GM12878 (cell line): ENCODE measurements at regions not wholly inside any gene's neighbourhood (a gene's known extent, or its start where the extent isn't known, plus 50 kb on each side); places are given as distances from the start of the nearest gene placed in this dataset.

Experiments
- ATAC-seq: fragments of 200-7000 bp; cut with Tn5 transposase; 3 replicates; pipeline ENCODE4 v1.9.1; 2020; ENCODE audit warnings: mild to moderate bottlenecking, moderate library complexity
- BruUV-seq: library from RNA; stranded (reverse); fragments of 400-500 nt; replicated peaks from 2 replicates; lab custom pipeline; 2021; lab: Mats Ljungman, UMichigan
- CTCF ChIA-PET: fragments of 300-600 bp; sonication (Branson Sonifier 250); formaldehyde crosslinking; extraction: SDS; loops from one replicate; lab custom pipeline; 2021; ENCODE audit warnings: inconsistent platforms; lab: Yijun Ruan, JAX
- POLR2A ChIA-PET: fragments of 350-600 bp; formaldehyde crosslinking; extraction: SDS; loops from one replicate; lab custom pipeline; 2021; ENCODE audit warnings: inconsistent platforms; lab: Charles Lee
- RAD21 ChIA-PET: fragments of 300-600 bp; sonication (Branson Sonifier 250); formaldehyde crosslinking; loops from one replicate; lab custom pipeline; 2023; ENCODE audit warnings: antibody characterized with exemption; ENCODE audit not compliant: unreplicated experiment; lab: Charles Lee
- SMC1A ChIA-PET: fragments of 300-600 bp; sonication (Branson Sonifier 250); formaldehyde crosslinking; loops from one replicate; lab custom pipeline; 2023; ENCODE audit not compliant: unreplicated experiment, uncharacterized antibody; lab: Charles Lee
- DNase-seq: peaks from one replicate; pipeline ENCODE4 v3.0.0-alpha.2; 2011; ENCODE audit warnings: low read depth, low spot score
- FAIRE-seq: peaks from 3 replicates; lab custom pipeline; 2011; peaks lifted over from hg19 to GRCh38; lab: Jason Lieb, UNC
- H2AFZ ChIP-seq: 2 replicates; pipeline ENCODE4 v1.6.0; 2011; ENCODE audit warnings: low read depth, low read length, control low read depth; ENCODE audit not compliant: control insufficient read depth
- H3K27ac ChIP-seq: 2 replicates; pipeline ENCODE4 v1.5.1; 2011; ENCODE audit warnings: control low read depth; ENCODE audit not compliant: control insufficient read depth, insufficient read depth
- H3K27me3 ChIP-seq, 2 experiments: replicated peaks in 1 of 2; 2 replicates each; pipeline versions ENCODE4 v1.6.0 to v1.6.1; 2011; ENCODE audit warnings: low read length in 1 of 2; ENCODE audit not compliant: control insufficient read depth in 2 of 2, insufficient read depth in 2 of 2
- H3K36me3 ChIP-seq, 2 experiments: 2 replicates each; pipeline ENCODE4 v1.5.1; 2011; ENCODE audit warnings: low read length in 1 of 2; ENCODE audit not compliant: control insufficient read depth in 2 of 2, insufficient read depth in 2 of 2
- H3K4me1 ChIP-seq: 2 replicates; pipeline ENCODE4 v1.6.1; 2011; ENCODE audit warnings: mild to moderate bottlenecking, low read length, moderate library complexity, mixed read lengths; ENCODE audit not compliant: control insufficient read depth, insufficient read depth
- H3K4me2 ChIP-seq: 2 replicates; pipeline ENCODE4 v1.6.0; 2011; ENCODE audit warnings: control low read depth; ENCODE audit not compliant: control insufficient read depth, insufficient read depth
- H3K4me3 ChIP-seq: fragments of 200-600 bp; sonication (generic); 2 replicates; pipeline ENCODE4 v1.5.1; 2016
- H3K79me2 ChIP-seq: 2 replicates; pipeline ENCODE4 v1.6.0; 2011; ENCODE audit warnings: low read length; ENCODE audit not compliant: control insufficient read depth, insufficient read depth
- H3K9ac ChIP-seq: 2 replicates; pipeline ENCODE4 v1.8.0; 2011; ENCODE audit warnings: low read length, control low read depth, mixed read lengths; ENCODE audit not compliant: control insufficient read depth, insufficient read depth
- H3K9me3 ChIP-seq: replicated peaks from 3 replicates; pipeline ENCODE4 v1.5.1; 2011; ENCODE audit warnings: mild to moderate bottlenecking, low read length; ENCODE audit not compliant: control insufficient read depth, insufficient read depth
- H4K20me1 ChIP-seq: 2 replicates; pipeline ENCODE4 v1.6.0; 2011; ENCODE audit not compliant: control insufficient read depth, insufficient read depth
- ASH2L ChIP-seq: fragments of 300-600, 200-600 bp; sonication (generic); IDR thresholded peaks from 2 replicates; pipeline ENCODE4 v1.6.1; 2017; ENCODE audit warnings: low read depth, mild to moderate bottlenecking, borderline replicate concordance
- EGR1 ChIP-seq, 2 experiments: IDR thresholded peaks; 1 replicate in 1 of 2; 2 replicates in 1 of 2; pipeline ENCODE4 v1.6.1; 2011 to 2012; ENCODE audit warnings: low read depth in 2 of 2, low read length in 2 of 2, borderline replicate concordance in 1 of 2, mild to moderate bottlenecking in 1 of 2, moderate library complexity in 1 of 2
- KAT2A ChIP-seq: conservative IDR thresholded peaks from 2 replicates; pipeline ENCODE4 v1.6.1; 2011; ENCODE audit warnings: low read depth, low read length; ENCODE audit not compliant: control insufficient read depth
- MXI1 ChIP-seq: fragments of 150-350 bp; IDR thresholded peaks from 2 replicates; pipeline ENCODE4 v1.6.1; 2011; ENCODE audit warnings: low read depth, mild to moderate bottlenecking, inconsistent platforms, low read length, improper control_type of control experiment
- NFYB ChIP-seq: IDR thresholded peaks from 2 replicates; pipeline ENCODE4 v1.6.1; 2011; ENCODE audit warnings: low read depth, mild to moderate bottlenecking, low read length, improper control_type of control experiment, moderate library complexity; ENCODE audit not compliant: insufficient read depth
- POLR2A ChIP-seq: IDR thresholded peaks from 2 replicates; pipeline ENCODE4 v1.6.1; 2011; ENCODE audit warnings: low read depth, mild to moderate bottlenecking, low read length
- RBBP5 ChIP-seq: fragments of 200-600 bp; sonication (generic); conservative IDR thresholded peaks from 2 replicates; pipeline ENCODE4 v1.6.1; 2016
- SMAD1 ChIP-seq: fragments of 450-650 bp; IDR thresholded peaks from 2 replicates; pipeline ENCODE4 v1.6.1; 2018; ENCODE audit warnings: mild to moderate bottlenecking, low read depth; ENCODE audit not compliant: partially characterized antibody
- SPI1 ChIP-seq: IDR thresholded peaks from 2 replicates; pipeline ENCODE4 v1.6.1; 2011; ENCODE audit warnings: low read depth, mild to moderate bottlenecking, low read length, moderate library complexity, borderline replicate concordance; ENCODE audit not compliant: insufficient read depth
- SREBF2 ChIP-seq: IDR thresholded peaks from 2 replicates; pipeline ENCODE4 v1.6.1; 2012; ENCODE audit warnings: mild to moderate bottlenecking, low read length
- TAF1 ChIP-seq: IDR thresholded peaks from 2 replicates; pipeline ENCODE4 v1.6.1; 2011; ENCODE audit warnings: mild to moderate bottlenecking, low read depth, low read length, borderline replicate concordance
- TARDBP ChIP-seq: IDR thresholded peaks from 2 replicates; pipeline ENCODE4 v1.6.1; 2016; ENCODE audit warnings: borderline replicate concordance
- TBL1XR1 ChIP-seq: IDR thresholded peaks from 2 replicates; pipeline ENCODE4 v1.6.1; 2012; ENCODE audit warnings: low read depth, low read length, improper control_type of control experiment
- YY1 ChIP-seq: IDR thresholded peaks from 2 replicates; pipeline ENCODE4 v1.6.1; 2011; ENCODE audit warnings: low read depth, mild to moderate bottlenecking, low read length
- ZNF207 ChIP-seq: fragments of 450-650 bp; IDR thresholded peaks from 2 replicates; pipeline ENCODE4 v1.6.1; 2014; ENCODE audit warnings: antibody characterized with exemption, mild to moderate bottlenecking, borderline replicate concordance
- ZZZ3 ChIP-seq: IDR thresholded peaks from 2 replicates; pipeline ENCODE4 v1.6.1; 2011; ENCODE audit warnings: low read depth; ENCODE audit not compliant: control insufficient read depth, insufficient read length
- WGBS: methylation state at CpG from one replicate; pipeline ENCODE4 v1.1.6; 2016; ENCODE audit warnings: low lambda C conversion rate; ENCODE audit not compliant: insufficient replicate concordance, insufficient coverage; ENCODE audit errors: missing lambda C conversion rate; 5-methylcytosine and 5-hydroxymethylcytosine counted together
- in situ Hi-C: fragments of 300-500 bp; cut with MboI; formaldehyde crosslinking; loops from 9 replicates; pipeline ENCODE4 v1.14.3; 2018; ENCODE audit warnings: mixed read lengths
- intact Hi-C: fragments of 100-400 bp; cut with micrococcal nuclease; formaldehyde crosslinking; loops from one replicate; pipeline ENCODE4 v1.14.2; 2022; ENCODE audit not compliant: unreplicated experiment
- TF ChIP-seq, protein P1 (sequence below): IDR thresholded peaks from 2 replicates; pipeline ENCODE4 v1.6.1; 2012; ENCODE audit warnings: low read depth, low read length, improper control_type of control experiment
- TF ChIP-seq, protein P2 (sequence below): IDR thresholded peaks from 2 replicates; pipeline ENCODE4 v1.6.1; 2011; ENCODE audit warnings: mild to moderate bottlenecking, low read depth, low read length, moderate library complexity; ENCODE audit not compliant: insufficient replicate concordance
- TF ChIP-seq, protein P3 (sequence below): fragments of 450-650 bp; formaldehyde crosslinking; IDR thresholded peaks from 2 replicates; pipeline ENCODE4 v1.4.0; 2022; ENCODE audit warnings: mild to moderate bottlenecking, moderate library complexity
- TF ChIP-seq, protein P4 (sequence below): fragments of 450-650 bp; IDR thresholded peaks from 2 replicates; pipeline ENCODE4 v1.6.1; 2014; ENCODE audit warnings: mild to moderate bottlenecking

DNA sequence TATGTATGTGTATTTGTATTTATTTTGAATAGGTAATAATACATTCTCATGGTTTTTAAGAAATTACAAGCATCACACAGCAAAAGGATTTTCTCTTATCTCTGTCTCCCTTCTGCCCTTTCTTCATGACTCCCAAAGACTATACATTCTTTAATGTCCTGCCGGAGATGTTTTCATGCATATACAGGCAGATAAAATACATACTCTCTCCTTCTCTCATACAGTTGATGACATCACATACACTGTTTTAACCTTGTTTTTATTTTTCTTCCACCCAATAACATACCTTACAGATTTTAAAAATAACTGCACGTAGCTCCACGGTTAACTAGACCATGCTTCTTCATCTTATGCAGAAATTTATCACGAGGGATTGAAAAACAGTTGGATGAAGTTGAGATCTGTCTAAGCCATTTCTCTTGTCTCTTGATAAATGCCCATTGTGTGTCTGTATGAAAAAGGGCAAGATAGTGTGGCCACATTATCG lies 249.8 kb downstream of the EDEM1 start:
- POLR2A ChIA-PET, result no interaction called here

More for the DNA sequence above, 249.8 kb downstream of the EDEM1 start:
- Histone ChIP-seq H3K9me3 (no peaks in the 10 kb centered on the region), H3K79me2 (no peaks in the 10 kb centered on the region), H3K9ac (no peak overlapping the region), H2AFZ (no peak overlapping the region), H3K4me3 (no peak overlapping the region), H3K27ac (no peak overlapping the region), H3K4me2 (no peak overlapping the region), H4K20me1 (no peaks in the 10 kb centered on the region), H3K27me3 (no peaks in the 10 kb centered on the region), H3K36me3 (no peaks in the 10 kb centered on the region; a peak in 1 of 4 replicates), H3K4me1 (peaks cover 6% of the 10 kb centered on the region; the same call in 1 of the 2 replicates)
- CTCF ChIA-PET, result interaction anchor here (1.1 to 1.5 kb wide), 2 partner anchors 10 to 13 kb away, joined by 4 read pairs; no protein-coding TSS in a partner anchor
- RAD21 ChIA-PET, result no interaction called here
- in situ Hi-C loops (no loop called here), intact Hi-C loops (no loop called here)
- SMC1A ChIA-PET, result interaction anchor here (0.9 kb wide), 1 partner anchor 10 kb away, joined by 3 read pairs; no protein-coding TSS in a partner anchor
- 38% methylated on average over 5 of the region's 5 CpGs for WGBS
- no TSS peak for BruUV-seq
- TF ChIP-seq RBBP5 (no peak), SMAD1 (no peak), SREBF2 (no peak), MXI1 (no peak), TBL1XR1 (no peak), ASH2L (no peak), TARDBP (no peak), EGR1 (IDR thresholded peaks at IDR 0.05; ENCODE audit: borderline replicate concordance in 1 of 2, low read depth in 2 of 2, low read length in 2 of 2) (no peak), SPI1 (no peak), ZZZ3 (no peak), POLR2A (no peak), KAT2A (no peak), YY1 (no peak), TAF1 (no peak), ZNF207 (no peak), NFYB (no peak)
- TF ChIP-seq, protein P1, sequence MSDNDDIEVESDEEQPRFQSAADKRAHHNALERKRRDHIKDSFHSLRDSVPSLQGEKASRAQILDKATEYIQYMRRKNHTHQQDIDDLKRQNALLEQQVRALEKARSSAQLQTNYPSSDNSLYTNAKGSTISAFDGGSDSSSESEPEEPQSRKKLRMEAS, result no peak
- TF ChIP-seq, protein P2, sequence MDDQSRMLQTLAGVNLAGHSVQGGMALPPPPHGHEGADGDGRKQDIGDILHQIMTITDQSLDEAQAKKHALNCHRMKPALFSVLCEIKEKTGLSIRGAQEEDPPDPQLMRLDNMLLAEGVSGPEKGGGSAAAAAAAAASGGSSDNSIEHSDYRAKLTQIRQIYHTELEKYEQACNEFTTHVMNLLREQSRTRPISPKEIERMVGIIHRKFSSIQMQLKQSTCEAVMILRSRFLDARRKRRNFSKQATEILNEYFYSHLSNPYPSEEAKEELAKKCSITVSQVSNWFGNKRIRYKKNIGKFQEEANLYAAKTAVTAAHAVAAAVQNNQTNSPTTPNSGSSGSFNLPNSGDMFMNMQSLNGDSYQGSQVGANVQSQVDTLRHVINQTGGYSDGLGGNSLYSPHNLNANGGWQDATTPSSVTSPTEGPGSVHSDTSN, result no peak
- TF ChIP-seq, protein P3, sequence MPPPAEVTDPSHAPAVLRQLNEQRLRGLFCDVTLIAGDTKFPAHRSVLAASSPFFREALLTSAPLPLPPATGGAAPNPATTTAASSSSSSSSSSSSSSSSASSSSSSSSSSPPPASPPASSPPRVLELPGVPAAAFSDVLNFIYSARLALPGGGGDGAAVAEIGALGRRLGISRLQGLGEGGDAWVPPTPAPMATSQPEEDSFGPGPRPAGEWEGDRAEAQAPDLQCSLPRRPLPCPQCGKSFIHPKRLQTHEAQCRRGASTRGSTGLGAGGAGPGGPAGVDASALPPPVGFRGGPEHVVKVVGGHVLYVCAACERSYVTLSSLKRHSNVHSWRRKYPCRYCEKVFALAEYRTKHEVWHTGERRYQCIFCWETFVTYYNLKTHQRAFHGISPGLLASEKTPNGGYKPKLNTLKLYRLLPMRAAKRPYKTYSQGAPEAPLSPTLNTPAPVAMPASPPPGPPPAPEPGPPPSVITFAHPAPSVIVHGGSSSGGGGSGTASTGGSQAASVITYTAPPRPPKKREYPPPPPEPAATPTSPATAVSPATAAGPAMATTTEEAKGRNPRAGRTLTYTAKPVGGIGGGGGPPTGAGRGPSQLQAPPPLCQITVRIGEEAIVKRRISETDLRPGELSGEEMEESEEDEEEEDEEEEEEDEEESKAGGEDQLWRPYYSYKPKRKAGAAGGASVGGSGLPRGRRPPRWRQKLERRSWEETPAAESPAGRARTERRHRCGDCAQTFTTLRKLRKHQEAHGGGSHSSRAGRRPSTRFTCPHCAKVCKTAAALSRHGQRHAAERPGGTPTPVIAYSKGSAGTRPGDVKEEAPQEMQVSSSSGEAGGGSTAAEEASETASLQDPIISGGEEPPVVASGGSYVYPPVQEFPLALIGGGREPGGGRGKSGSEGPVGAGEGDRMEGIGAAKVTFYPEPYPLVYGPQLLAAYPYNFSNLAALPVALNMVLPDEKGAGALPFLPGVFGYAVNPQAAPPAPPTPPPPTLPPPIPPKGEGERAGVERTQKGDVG, result no peak
- TF ChIP-seq, protein P4, sequence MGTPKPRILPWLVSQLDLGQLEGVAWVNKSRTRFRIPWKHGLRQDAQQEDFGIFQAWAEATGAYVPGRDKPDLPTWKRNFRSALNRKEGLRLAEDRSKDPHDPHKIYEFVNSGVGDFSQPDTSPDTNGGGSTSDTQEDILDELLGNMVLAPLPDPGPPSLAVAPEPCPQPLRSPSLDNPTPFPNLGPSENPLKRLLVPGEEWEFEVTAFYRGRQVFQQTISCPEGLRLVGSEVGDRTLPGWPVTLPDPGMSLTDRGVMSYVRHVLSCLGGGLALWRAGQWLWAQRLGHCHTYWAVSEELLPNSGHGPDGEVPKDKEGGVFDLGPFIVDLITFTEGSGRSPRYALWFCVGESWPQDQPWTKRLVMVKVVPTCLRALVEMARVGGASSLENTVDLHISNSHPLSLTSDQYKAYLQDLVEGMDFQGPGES, result no peak
- FAIRE-seq (no peak), ATAC-seq (no peak), DNase-seq (no peak)
